Spinal cord (tissue), 9 donors: ENCODE measurements at regions not wholly inside any gene's neighbourhood (a gene's known extent, or its start where the extent isn't known, plus 50 kb on each side); places are given as distances from the start of the nearest gene placed in this dataset.

Experiments used
- DNase-seq, 6 donors: peaks; one replicate each; pipeline versions ENCODE4 v3.0.0 to v3.0.0-alpha.2; 2013 to 2015; ENCODE audit warnings: low spot score in 6 of 6, low read depth in 4 of 6
- H3K27ac ChIP-seq: one replicate; pipeline ENCODE4 v1.5.1; 2013; ENCODE audit warnings: low read depth, low read length, control low read depth
- H3K27me3 ChIP-seq: one replicate; pipeline ENCODE4 v1.6.1; 2013; ENCODE audit warnings: low read length; ENCODE audit not compliant: control insufficient read depth, insufficient read depth
- H3K36me3 ChIP-seq: one replicate; pipeline ENCODE4 v1.6.1; 2013; ENCODE audit warnings: low read length; ENCODE audit not compliant: control insufficient read depth, insufficient read depth
- H3K4me1 ChIP-seq: one replicate; pipeline ENCODE4 v1.6.1; 2013; ENCODE audit warnings: low read length; ENCODE audit not compliant: control insufficient read depth, insufficient read depth
- H3K4me3 ChIP-seq: one replicate; pipeline ENCODE4 v1.5.1; 2013; ENCODE audit warnings: low read depth, low read length, control low read depth
- H3K9me3 ChIP-seq: one replicate; pipeline ENCODE4 v1.6.1; 2013; ENCODE audit warnings: low read length; ENCODE audit not compliant: control insufficient read depth, insufficient read depth
- WGBS: methylation state at CpG from one replicate; pipeline ENCODE4 v1.1.5; 2013; ENCODE audit warnings: missing lambda C conversion rate; ENCODE audit not compliant: insufficient coverage; 5-methylcytosine and 5-hydroxymethylcytosine counted together
- donor health status: healthy.

GRCh38 chr12:38158428-38159091 lies 158.0 kb upstream of the ALG10B start:
- Histone ChIP-seq H3K36me3 (no peaks in the 10 kb centered on the region), H3K4me3 (no peak overlapping the region), H3K27ac (no peak overlapping the region), H3K9me3 (peaks cover 13% of the 10 kb centered on the region), H3K4me1 (no peaks in the 10 kb centered on the region), H3K27me3 (no peaks in the 10 kb centered on the region)
- 89% methylated on average over 32 of the region's 32 CpGs for WGBS
- no peak for DNase-seq

GRCh38 chr12:38159092-38159551 lies 157.5 kb upstream of the ALG10B start:
- no peaks in the 10 kb centered on the region for H3K4me1 ChIP-seq
- H3K9me3 ChIP-seq: peaks cover 13% of the 10 kb centered on the region
- WGBS: 88% methylated on average over 19 of the region's 19 CpGs
- H3K27ac ChIP-seq: no peak overlapping the region
- no peaks in the 10 kb centered on the region for H3K27me3 ChIP-seq
- H3K36me3 ChIP-seq: no peaks in the 10 kb centered on the region
- no peak for DNase-seq
- H3K4me3 ChIP-seq: no peak overlapping the region

- Histone ChIP-seq H3K27ac (no peak overlapping the region), H3K9me3 (peaks cover 13% of the 10 kb centered on the region)
- DNase-seq: no peak
Observed at GRCh38 chr12:38159591-38160317, 156.8 kb upstream of the ALG10B start.

GRCh38 chr12:38160318-38161122 lies 156.1 kb upstream of the ALG10B start:
- H3K9me3 ChIP-seq: peaks cover 13% of the 10 kb centered on the region
- 91% methylated on average over 40 of the region's 41 CpGs for WGBS
- no peak overlapping the region for H3K4me3 ChIP-seq
- no peaks in the 10 kb centered on the region for H3K27me3 ChIP-seq
- no peaks in the 10 kb centered on the region for H3K4me1 ChIP-seq
- no peak overlapping the region for H3K27ac ChIP-seq
- no peak for DNase-seq
- no peaks in the 10 kb centered on the region for H3K36me3 ChIP-seq

More at GRCh38 chr12:38159591-38160317, 156.8 kb upstream of the ALG10B start:
- no peak overlapping the region for H3K4me3 ChIP-seq
- no peaks in the 10 kb centered on the region for H3K4me1 ChIP-seq
- WGBS: 87% methylated on average over 38 of the region's 39 CpGs
- H3K36me3 ChIP-seq: no peaks in the 10 kb centered on the region
- H3K27me3 ChIP-seq: no peaks in the 10 kb centered on the region

GRCh38 chr12:38161123-38162000 lies 155.2 kb upstream of the ALG10B start:
- H3K4me3 ChIP-seq: no peak overlapping the region
- H3K27ac ChIP-seq: no peak overlapping the region
- no peaks in the 10 kb centered on the region for H3K27me3 ChIP-seq
- H3K4me1 ChIP-seq: no peaks in the 10 kb centered on the region
- no peaks in the 10 kb centered on the region for H3K36me3 ChIP-seq
- WGBS: 86% methylated on average over 35 of the region's 38 CpGs
- peaks cover 12% of the 10 kb centered on the region for H3K9me3 ChIP-seq
- no peak for DNase-seq

- Histone ChIP-seq H3K4me1 (no peaks in the 10 kb centered on the region), H3K4me3 (no peak overlapping the region), H3K9me3 (peaks cover 10% of the 10 kb centered on the region), H3K27me3 (no peaks in the 10 kb centered on the region), H3K36me3 (no peaks in the 10 kb centered on the region), H3K27ac (no peak overlapping the region)
- WGBS: 85% methylated on average over 8 of the region's 19 CpGs
- DNase-seq: no peak
Observed at GRCh38 chr12:38162013-38162412, 154.6 kb upstream of the ALG10B start.

GRCh38 chr12:38162708-38163441 lies 153.7 kb upstream of the ALG10B start:
- Histone ChIP-seq H3K36me3 (no peaks in the 10 kb centered on the region), H3K9me3 (peaks cover 8% of the 10 kb centered on the region), H3K27ac (no peak overlapping the region), H3K4me3 (no peak overlapping the region), H3K4me1 (no peaks in the 10 kb centered on the region), H3K27me3 (no peaks in the 10 kb centered on the region)
- DNase-seq: no peak
- 86% methylated on average over 33 of the region's 35 CpGs for WGBS

- 87% methylated on average over 28 of the region's 28 CpGs for WGBS
- peaks cover 5% of the 10 kb centered on the region for H3K9me3 ChIP-seq
- H3K27me3 ChIP-seq: no peaks in the 10 kb centered on the region
Observed at GRCh38 chr12:38163442-38163801, 153.2 kb upstream of the ALG10B start.

More at GRCh38 chr12:38163442-38163801, 153.2 kb upstream of the ALG10B start:
- no peak for DNase-seq
- H3K4me3 ChIP-seq: no peak overlapping the region
- H3K27ac ChIP-seq: no peak overlapping the region
- no peaks in the 10 kb centered on the region for H3K36me3 ChIP-seq
- H3K4me1 ChIP-seq: no peaks in the 10 kb centered on the region
